Neural cell (in vitro differentiated cells): ENCODE measurements at regions not wholly inside any gene's neighbourhood (a gene's known extent, or its start where the extent isn't known, plus 50 kb on each side); places are given as distances from the start of the nearest gene placed in this dataset.

Experiments used
- CTCF ChIP-seq: fragments of 450-650 bp; IDR thresholded peaks from 2 replicates; pipeline ENCODE4 v1.5.1; 2014; ENCODE audit warnings: antibody characterized with exemption, mild to moderate bottlenecking, moderate library complexity; ENCODE audit not compliant: poor library complexity, severe bottlenecking
- EP300 ChIP-seq: fragments of 450-650 bp; conservative IDR thresholded peaks from 2 replicates; pipeline ENCODE4 v1.6.1; 2014; ENCODE audit warnings: antibody characterized with exemption, mild to moderate bottlenecking, moderate library complexity; ENCODE audit not compliant: poor library complexity, severe bottlenecking
- MXI1 ChIP-seq: fragments of 450-650 bp; conservative IDR thresholded peaks from 2 replicates; pipeline ENCODE4 v1.6.1; 2014; ENCODE audit warnings: antibody characterized with exemption, mild to moderate bottlenecking; ENCODE audit not compliant: poor library complexity, severe bottlenecking
- POLR2AphosphoS5 ChIP-seq: IDR thresholded peaks from 2 replicates; pipeline ENCODE4 v1.6.1; 2012
- RAD21 ChIP-seq: fragments of 450-650 bp; conservative IDR thresholded peaks from 2 replicates; pipeline ENCODE4 v1.6.1; 2014; ENCODE audit warnings: antibody characterized with exemption, mild to moderate bottlenecking, moderate library complexity

GRCh38 chr22:48819961-48820360 lies 1007.7 kb downstream of the BRD1 start:
- TF ChIP-seq CTCF (no peak), POLR2AphosphoS5 (peak; percentile 9), EP300 (no peak), MXI1 (no peak), RAD21 (no peak)
